Spleen (tissue), 7 donors: ENCODE measurements at regions not wholly inside any gene's neighbourhood (a gene's known extent, or its start where the extent isn't known, plus 50 kb on each side); places are given as distances from the start of the nearest gene placed in this dataset.

ENCODE experiments used
- POLR2A ChIP-seq, 3 donors: fragments of 450-650 bp; IDR thresholded peaks; one replicate each; pipeline ENCODE4 v1.5.1; 2017; ENCODE audit warnings: antibody characterized with exemption in 3 of 3, mild to moderate bottlenecking in 1 of 3
- POLR2AphosphoS5 ChIP-seq, 3 donors: sonication (generic); formaldehyde crosslinking; IDR thresholded peaks; one replicate each; pipeline ENCODE4 v1.5.1; 2017; ENCODE audit warnings: antibody characterized with exemption in 3 of 3
- TF ChIP-seq, protein P1 (sequence below), 11 experiments: fragments of 200-600 bp in 7 of 11; fragments of 450-650 bp in 4 of 11; sonication (generic) in 4 of 11; IDR thresholded peaks in 8 of 11; conservative IDR thresholded peaks in 3 of 11; 1 replicate in 7 of 11; 2 replicates in 4 of 11; pipeline versions ENCODE4 v1.4.0 to v1.8.0; 2016 to 2021; ENCODE audit warnings: antibody characterized with exemption in 11 of 11, inconsistent platforms in 4 of 11, mild to moderate bottlenecking in 1 of 11
- donor health status: DM: no; HTN: no; CAD: no; lungs with moderate emphysema.
- donor health status: DM: no; HTN: no; CAD: no.
- donor health status: DM: no; HTN: no; CAD: no.

DNA sequence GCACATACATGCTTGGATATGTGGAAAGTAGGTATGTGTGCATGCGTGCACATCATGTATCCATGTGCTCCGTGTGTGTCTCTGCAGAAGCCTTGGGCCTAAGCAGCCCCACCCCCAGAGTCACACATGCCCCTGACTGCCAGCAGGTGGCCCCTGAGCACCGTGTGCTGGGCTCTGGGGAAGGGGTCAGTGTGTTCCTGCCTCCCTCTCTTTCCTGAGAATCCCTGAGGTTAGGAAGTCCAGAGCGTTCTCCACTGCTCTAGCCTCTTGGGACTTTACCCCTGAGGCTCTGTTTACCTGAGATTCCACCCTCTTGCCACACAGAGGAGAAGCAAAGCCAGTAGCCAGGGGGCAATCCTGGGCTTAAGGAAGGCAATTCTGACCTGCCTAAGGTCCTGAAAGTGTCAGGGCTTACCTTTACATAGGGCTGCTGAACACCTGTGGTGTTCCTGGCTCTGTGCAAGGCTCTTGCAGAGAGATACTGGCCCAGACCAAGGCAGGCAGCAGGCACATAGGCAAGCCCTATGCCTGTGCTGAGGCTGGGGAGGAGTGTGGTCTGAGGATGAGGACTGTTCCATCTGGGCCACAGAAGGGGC lies 207.3 kb downstream of the TMEM38B start:
- TF ChIP-seq, protein P1, sequence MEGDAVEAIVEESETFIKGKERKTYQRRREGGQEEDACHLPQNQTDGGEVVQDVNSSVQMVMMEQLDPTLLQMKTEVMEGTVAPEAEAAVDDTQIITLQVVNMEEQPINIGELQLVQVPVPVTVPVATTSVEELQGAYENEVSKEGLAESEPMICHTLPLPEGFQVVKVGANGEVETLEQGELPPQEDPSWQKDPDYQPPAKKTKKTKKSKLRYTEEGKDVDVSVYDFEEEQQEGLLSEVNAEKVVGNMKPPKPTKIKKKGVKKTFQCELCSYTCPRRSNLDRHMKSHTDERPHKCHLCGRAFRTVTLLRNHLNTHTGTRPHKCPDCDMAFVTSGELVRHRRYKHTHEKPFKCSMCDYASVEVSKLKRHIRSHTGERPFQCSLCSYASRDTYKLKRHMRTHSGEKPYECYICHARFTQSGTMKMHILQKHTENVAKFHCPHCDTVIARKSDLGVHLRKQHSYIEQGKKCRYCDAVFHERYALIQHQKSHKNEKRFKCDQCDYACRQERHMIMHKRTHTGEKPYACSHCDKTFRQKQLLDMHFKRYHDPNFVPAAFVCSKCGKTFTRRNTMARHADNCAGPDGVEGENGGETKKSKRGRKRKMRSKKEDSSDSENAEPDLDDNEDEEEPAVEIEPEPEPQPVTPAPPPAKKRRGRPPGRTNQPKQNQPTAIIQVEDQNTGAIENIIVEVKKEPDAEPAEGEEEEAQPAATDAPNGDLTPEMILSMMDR (IDR thresholded peaks at IDR 0.05 in 8 of 11, conservative IDR thresholded peaks at IDR 0.05 in 3 of 11): peak in 9 of 11 experiments; percentile 13 to 61 (median 50)
- TF ChIP-seq POLR2A (IDR thresholded peaks at IDR 0.05): no peak
- TF ChIP-seq POLR2AphosphoS5 (IDR thresholded peaks at IDR 0.05): no peak
